ENCODE measurements at regions not wholly inside any gene's neighbourhood (a gene's known extent, or its start where the extent isn't known, plus 50 kb on each side); places are given as distances from the start of the nearest gene placed in this dataset.

GRCh38 chr1:172820475-172821158 is 161.7 kb downstream of the FASLG start:
- peaks cover 15% of the 10 kb centered on the region for H3K27me3 Mint-ChIP-seq
- peaks cover 4% of the 10 kb centered on the region for H3K9me3 Mint-ChIP-seq (ENCODE audit: low read depth)
- DNase-seq: no peak
- H3K4me3 Mint-ChIP-seq: no peak overlapping the region
- peaks cover 43% of the 10 kb centered on the region for H3K4me1 Mint-ChIP-seq
- CTCF ChIA-PET: no interaction called here
- ATAC-seq: no peak
- peaks cover 18% of the 10 kb centered on the region for H3K36me3 Mint-ChIP-seq
- H3K27ac Mint-ChIP-seq: peak overlapping the region; percentile 48

DNA sequence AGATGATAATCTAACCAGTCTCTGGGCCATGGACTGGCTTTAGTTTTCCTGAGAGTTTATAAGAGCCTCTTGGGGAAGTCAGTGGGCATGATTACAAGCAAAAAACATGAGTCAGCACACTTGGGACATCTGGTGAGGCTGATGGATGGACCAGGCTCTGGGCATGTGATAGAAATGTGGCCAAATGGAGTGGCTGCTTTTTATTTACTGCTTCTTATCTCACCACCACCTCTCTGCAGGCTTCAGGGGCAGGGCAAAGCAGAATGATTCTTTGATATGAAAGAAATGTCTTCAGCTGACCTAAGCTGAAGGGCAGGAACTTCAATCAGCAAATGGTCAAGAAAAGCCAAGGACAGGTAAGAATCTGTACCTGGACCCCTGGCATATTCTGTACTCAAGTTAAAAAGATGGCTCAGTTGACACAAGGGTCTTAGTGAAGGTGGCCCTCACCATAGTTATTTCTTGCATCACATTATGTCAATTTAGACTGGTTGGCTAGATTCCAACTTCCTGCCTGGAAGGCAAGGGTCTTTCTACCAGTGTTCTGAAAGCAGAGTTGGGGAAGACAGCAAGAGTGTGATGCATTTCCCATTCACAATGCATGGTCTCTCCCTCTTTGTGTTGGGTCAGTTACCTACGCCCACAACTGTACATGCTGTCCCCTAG is 162.8 kb downstream of the FASLG start:
- Mint-ChIP-seq H3K4me1 (peaks cover 39% of the 10 kb centered on the region), H3K4me3 (no peak overlapping the region), H3K27ac (peak overlapping the region; percentile 10), H3K9me3 (ENCODE audit: low read depth) (peaks cover 3% of the 10 kb centered on the region), H3K27me3 (peaks cover 12% of the 10 kb centered on the region), H3K36me3 (peaks cover 12% of the 10 kb centered on the region)
- ATAC-seq (no peak), DNase-seq (no peak)
- CTCF ChIA-PET: interaction anchor here (1.7 kb wide), 1 partner anchor 43 kb away, joined by 6 read pairs; no protein-coding TSS in a partner anchor

GRCh38 chr1:172822886-172823285 is 164.0 kb downstream of the FASLG start:
- H3K4me3 Mint-ChIP-seq: no peak overlapping the region
- H3K36me3 Mint-ChIP-seq: peaks cover 3% of the 10 kb centered on the region
- peaks cover 9% of the 10 kb centered on the region for H3K27me3 Mint-ChIP-seq
- CTCF ChIA-PET: interaction anchor here (0.6 to 1.7 kb wide), 3 partner anchors 44 to 78 kb away, joined by 3 to 6 read pairs (median 3); no protein-coding TSS in a partner anchor
- DNase-seq: no peak
- H3K4me1 Mint-ChIP-seq: peaks cover 30% of the 10 kb centered on the region
- no peaks in the 10 kb centered on the region for H3K9me3 Mint-ChIP-seq (ENCODE audit: low read depth)
- no peak overlapping the region for H3K27ac Mint-ChIP-seq
- ATAC-seq: no peak

DNA sequence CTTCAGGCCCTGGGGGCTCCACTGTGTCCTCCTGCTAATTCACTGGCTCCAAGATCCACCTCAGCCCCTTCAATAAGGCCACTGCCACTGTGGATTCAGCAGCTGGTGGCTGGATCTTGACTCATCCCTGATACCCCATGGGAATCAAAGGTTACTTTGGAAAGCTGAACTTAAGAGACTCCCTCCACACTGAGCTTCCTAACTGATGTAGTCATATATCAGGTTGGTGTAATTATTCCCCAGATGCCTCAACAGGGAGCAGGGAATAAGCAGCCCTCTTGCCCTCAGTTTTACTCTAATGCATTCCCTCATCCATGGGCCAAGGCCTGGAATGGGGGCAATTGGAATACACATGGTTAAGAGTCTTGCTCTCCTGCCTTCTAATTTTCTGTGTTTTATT is 164.6 kb downstream of the FASLG start:
- Mint-ChIP-seq H3K9me3 (ENCODE audit: low read depth) (no peaks in the 10 kb centered on the region), H3K36me3 (peaks cover 3% of the 10 kb centered on the region), H3K27me3 (peaks cover 9% of the 10 kb centered on the region), H3K4me1 (peaks cover 25% of the 10 kb centered on the region), H3K27ac (no peak overlapping the region), H3K4me3 (no peak overlapping the region)
- DNase-seq: no peak
- no peak for ATAC-seq
- CTCF ChIA-PET: interaction anchor here (0.6 to 1.7 kb wide), 2 partner anchors 45 to 79 kb away, joined by 3 to 6 read pairs; no protein-coding TSS in a partner anchor

GRCh38 chr1:172824209-172824608 is 165.3 kb downstream of the FASLG start:
- Mint-ChIP-seq H3K27ac (no peak overlapping the region), H3K4me1 (peaks cover 19% of the 10 kb centered on the region), H3K9me3 (ENCODE audit: low read depth) (no peaks in the 10 kb centered on the region), H3K27me3 (peaks cover 11% of the 10 kb centered on the region), H3K4me3 (no peak overlapping the region), H3K36me3 (peaks cover 3% of the 10 kb centered on the region)
- DNase-seq (no peak), ATAC-seq (no peak)
- CTCF ChIA-PET: interaction anchor here (1.2 to 1.6 kb wide), 4 partner anchors 45 to 82 kb away, joined by 3 to 5 read pairs (median 4); no protein-coding TSS in a partner anchor

DNA sequence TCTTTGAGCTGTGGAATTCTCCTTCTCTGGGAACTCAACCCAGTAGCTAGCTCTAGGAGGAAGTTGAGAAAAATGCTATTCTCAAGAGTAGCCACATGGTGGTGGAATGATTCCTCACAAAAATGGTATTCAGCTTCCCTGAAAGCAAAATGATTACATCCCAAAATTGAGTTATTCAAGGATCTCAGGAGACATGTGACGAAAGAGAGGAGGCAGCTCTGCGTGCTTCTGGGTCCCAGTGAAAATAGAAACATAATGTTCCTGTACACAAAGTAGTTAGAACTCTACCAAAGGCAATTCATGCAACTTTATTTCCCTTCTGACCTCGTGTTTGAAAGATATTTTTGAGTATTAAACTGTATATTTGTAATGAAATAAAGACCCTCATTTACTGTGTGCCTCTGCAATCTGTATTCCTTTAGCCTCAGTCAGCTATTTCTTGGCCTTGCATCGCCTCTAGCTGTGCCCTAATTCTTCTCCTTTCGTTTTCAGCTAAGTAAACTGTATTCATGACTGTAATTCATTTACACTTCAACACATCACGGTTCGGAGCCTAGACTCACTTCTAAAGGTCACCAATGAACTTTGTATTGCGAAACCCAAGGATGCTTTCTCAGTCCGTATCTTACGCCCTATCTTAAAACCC is 167.3 kb downstream of the FASLG start:
- no peak overlapping the region for H3K27ac Mint-ChIP-seq
- H3K4me1 Mint-ChIP-seq: peaks cover 5% of the 10 kb centered on the region
- no peak overlapping the region for H3K4me3 Mint-ChIP-seq
- H3K27me3 Mint-ChIP-seq: peaks cover 25% of the 10 kb centered on the region
- ATAC-seq: peak; percentile 74
- no peak for DNase-seq
- CTCF ChIA-PET: interaction anchor here (0.8 to 3.8 kb wide), 15 partner anchors 9 to 603 kb away, joined by 3 to 77 read pairs (median 5); partner anchors contain the start of gene TNFSF4
- H3K36me3 Mint-ChIP-seq: peaks cover 8% of the 10 kb centered on the region
- no peaks in the 10 kb centered on the region for H3K9me3 Mint-ChIP-seq (ENCODE audit: low read depth)

GRCh38 chr1:172827301-172827700 is 168.4 kb downstream of the FASLG start:
- H3K27me3 Mint-ChIP-seq: peaks cover 31% of the 10 kb centered on the region
- no peaks in the 10 kb centered on the region for H3K9me3 Mint-ChIP-seq (ENCODE audit: low read depth)
- DNase-seq: no peak
- ATAC-seq: no peak
- peaks cover 8% of the 10 kb centered on the region for H3K4me1 Mint-ChIP-seq
- CTCF ChIA-PET: interaction anchor here (1.1 to 3.8 kb wide), 10 partner anchors 8 to 581 kb away, joined by 3 to 77 read pairs (median 6); partner anchors contain the start of gene TNFSF4
- H3K4me3 Mint-ChIP-seq: no peak overlapping the region
- no peak overlapping the region for H3K27ac Mint-ChIP-seq
- H3K36me3 Mint-ChIP-seq: peaks cover 8% of the 10 kb centered on the region

DNA sequence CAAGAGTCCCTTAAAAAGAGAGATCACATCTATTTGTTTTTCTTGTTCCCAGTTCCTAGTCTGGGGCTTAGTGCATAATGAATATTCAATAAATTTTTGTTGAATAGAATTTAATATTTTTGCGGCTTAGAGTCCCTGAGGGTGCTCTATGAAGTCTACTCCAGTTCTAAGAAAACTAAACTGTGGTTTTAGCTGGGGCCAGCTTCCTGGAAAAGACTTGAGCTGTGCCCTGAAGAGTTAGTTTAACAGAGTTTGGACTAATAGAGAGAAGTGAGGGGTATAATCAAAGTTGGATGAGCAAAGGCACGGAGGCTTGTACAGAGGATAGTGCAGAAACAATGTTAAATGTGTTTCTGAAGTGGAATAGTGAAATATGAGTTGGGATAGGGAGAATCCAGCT is 168.9 kb downstream of the FASLG start:
- CTCF ChIA-PET: interaction anchor here (1.1 to 3.8 kb wide), 8 partner anchors 9 to 580 kb away, joined by 3 to 77 read pairs (median 6); partner anchors contain the start of gene TNFSF4
- ATAC-seq (peak; percentile 54), DNase-seq (peak; percentile 54)
- peaks cover 34% of the 10 kb centered on the region for H3K27me3 Mint-ChIP-seq
- no peaks in the 10 kb centered on the region for H3K9me3 Mint-ChIP-seq (ENCODE audit: low read depth)
- peaks cover 8% of the 10 kb centered on the region for H3K36me3 Mint-ChIP-seq
- no peak overlapping the region for H3K4me3 Mint-ChIP-seq
- H3K27ac Mint-ChIP-seq: no peak overlapping the region
- peaks cover 12% of the 10 kb centered on the region for H3K4me1 Mint-ChIP-seq

DNA sequence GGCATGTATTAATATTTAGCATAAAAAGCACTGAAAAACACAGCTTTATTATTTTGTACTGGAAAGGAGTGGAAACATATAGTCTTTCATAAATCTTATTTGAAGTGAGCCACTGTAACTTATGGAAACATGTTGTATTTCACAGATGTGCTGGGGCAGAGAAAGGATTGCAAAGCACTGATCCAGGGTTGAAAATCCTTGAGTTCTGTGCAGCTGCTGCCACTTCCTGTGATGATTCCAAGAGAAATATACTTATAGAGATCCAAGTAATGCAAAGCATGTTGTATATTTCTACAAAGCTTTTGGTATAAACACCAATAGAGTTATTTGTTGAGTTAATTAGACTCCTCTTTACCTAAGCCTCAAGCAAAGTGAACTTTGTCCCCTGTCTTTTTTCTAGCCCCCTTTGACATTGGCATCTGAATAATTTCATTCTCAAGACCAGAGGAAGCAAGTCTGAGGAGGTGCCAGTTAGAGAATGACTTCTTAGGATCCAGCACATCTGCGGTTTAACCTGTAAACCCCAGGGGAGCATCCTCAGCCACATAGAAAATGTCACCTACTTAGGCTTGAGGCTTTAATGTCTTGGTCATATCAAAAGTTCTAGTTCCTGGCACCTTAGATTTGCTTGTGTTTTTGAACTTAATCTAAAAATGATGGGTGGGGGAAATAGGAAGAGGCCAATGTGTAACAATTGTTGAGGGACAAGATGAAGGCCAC is 173.3 kb downstream of the FASLG start:
- CTCF ChIA-PET: interaction anchor here (1.1 kb wide), 2 partner anchors 87 to 363 kb away, joined by 3 read pairs; no protein-coding TSS in a partner anchor
- no peak overlapping the region for H3K27ac Mint-ChIP-seq
- no peak for DNase-seq
- ATAC-seq: peak; percentile 49
- H3K4me1 Mint-ChIP-seq: peaks cover 14% of the 10 kb centered on the region
- no peak overlapping the region for H3K4me3 Mint-ChIP-seq
- H3K9me3 Mint-ChIP-seq (ENCODE audit: low read depth): no peaks in the 10 kb centered on the region
- H3K36me3 Mint-ChIP-seq: peaks cover 8% of the 10 kb centered on the region
- peaks cover 65% of the 10 kb centered on the region for H3K27me3 Mint-ChIP-seq

GRCh38 chr1:172833954-172834353 is 175.1 kb downstream of the FASLG start:
- peaks cover 8% of the 10 kb centered on the region for H3K36me3 Mint-ChIP-seq
- DNase-seq: no peak
- no peak for ATAC-seq
- no peak overlapping the region for H3K4me3 Mint-ChIP-seq
- peaks cover 28% of the 10 kb centered on the region for H3K4me1 Mint-ChIP-seq
- no peaks in the 10 kb centered on the region for H3K9me3 Mint-ChIP-seq (ENCODE audit: low read depth)
- H3K27me3 Mint-ChIP-seq: peaks cover 72% of the 10 kb centered on the region
- CTCF ChIA-PET: interaction anchor here (1.6 kb wide), 1 partner anchor 89 kb away, joined by 4 read pairs; no protein-coding TSS in a partner anchor
- H3K27ac Mint-ChIP-seq: no peak overlapping the region

DNA sequence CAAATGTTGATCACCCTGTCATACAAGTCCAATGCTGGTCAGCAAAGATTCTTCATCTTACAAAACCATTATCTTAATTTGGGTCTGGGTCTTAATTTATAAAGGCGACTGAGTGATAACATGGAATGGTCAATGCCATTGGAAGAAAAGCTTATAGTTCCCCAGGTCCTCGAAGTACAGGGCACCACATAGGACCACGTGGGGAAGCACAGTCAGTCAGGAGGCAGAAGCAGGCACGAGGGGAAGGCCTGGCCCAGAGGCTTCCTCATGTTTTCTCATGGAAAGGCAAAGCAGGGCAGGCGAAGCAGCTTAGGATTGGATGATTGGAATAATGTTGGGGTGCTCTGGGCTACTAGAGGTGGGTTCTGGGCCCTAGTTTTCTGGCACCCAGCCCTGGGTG is 175.7 kb downstream of the FASLG start:
- Mint-ChIP-seq H3K36me3 (peaks cover 7% of the 10 kb centered on the region), H3K4me1 (peaks cover 28% of the 10 kb centered on the region), H3K27me3 (peaks cover 69% of the 10 kb centered on the region), H3K27ac (no peak overlapping the region), H3K4me3 (no peak overlapping the region), H3K9me3 (ENCODE audit: low read depth) (no peaks in the 10 kb centered on the region)
- DNase-seq (no peak), ATAC-seq (no peak)
- CTCF ChIA-PET: interaction anchor here (0.8 to 1.6 kb wide), 2 partner anchors 9 to 90 kb away, joined by 3 to 4 read pairs; no protein-coding TSS in a partner anchor

GRCh38 chr1:172835834-172836233 is 176.9 kb downstream of the FASLG start:
- Mint-ChIP-seq H3K4me1 (peaks cover 28% of the 10 kb centered on the region), H3K27me3 (peaks cover 67% of the 10 kb centered on the region)
- CTCF ChIA-PET: no interaction called here

More at GRCh38 chr1:172835834-172836233, 176.9 kb downstream of the FASLG start:
- H3K9me3 Mint-ChIP-seq (ENCODE audit: low read depth): no peaks in the 10 kb centered on the region
- no peak for DNase-seq
- H3K36me3 Mint-ChIP-seq: no peaks in the 10 kb centered on the region
- no peak overlapping the region for H3K4me3 Mint-ChIP-seq
- ATAC-seq: no peak
- no peak overlapping the region for H3K27ac Mint-ChIP-seq
